GM18907 (cell line): ENCODE measurements at regions not wholly inside any gene's neighbourhood (a gene's known extent, or its start where the extent isn't known, plus 50 kb on each side); places are given as distances from the start of the nearest gene placed in this dataset.
"Not testable (repeated sequence)": the region's sequence is repeated elsewhere in the genome, so short reads cannot be mapped to it uniquely, and the experiment has no call there.

Experiments
- ATAC-seq: cut with Tn5 transposase; IDR thresholded peaks from one replicate; pipeline ENCODE4 v1.9.1; 2021; ENCODE audit warnings: mild to moderate bottlenecking, moderate library complexity; ENCODE audit not compliant: unreplicated experiment

GRCh38 chr2:15681089-15681885 lies 89.6 kb downstream of the DDX1 start:
- no peak for ATAC-seq

GRCh38 chr2:15682354-15682753 lies 90.7 kb downstream of the DDX1 start:
- ATAC-seq: no peak

GRCh38 chr2:15684161-15685039 lies 92.7 kb downstream of the DDX1 start:
- ATAC-seq: no peak

GRCh38 chr2:15685143-15685542 lies 93.5 kb downstream of the DDX1 start:
- no peak for ATAC-seq

GRCh38 chr2:15686643-15687042 lies 95.0 kb downstream of the DDX1 start:
- ATAC-seq: no peak

GRCh38 chr2:15687243-15687642 lies 95.6 kb downstream of the DDX1 start:
- no peak for ATAC-seq

- no peak for ATAC-seq
These were observed 96.1 kb downstream of the DDX1 start for GRCh38 chr2:15687720-15688119.

GRCh38 chr2:15688924-15689568 lies 97.4 kb downstream of the DDX1 start:
- ATAC-seq: no peak

GRCh38 chr2:15689654-15690053 lies 98.0 kb downstream of the DDX1 start:
- no peak for ATAC-seq

GRCh38 chr2:15691586-15692310 lies 100.1 kb downstream of the DDX1 start:
- no peak for ATAC-seq

- ATAC-seq: no peak
These were observed 101.1 kb downstream of the DDX1 start for GRCh38 chr2:15692551-15693377.

- no peak for ATAC-seq
These were observed 101.7 kb downstream of the DDX1 start for GRCh38 chr2:15693382-15693781.

GRCh38 chr2:15693926-15694588 lies 102.4 kb downstream of the DDX1 start:
- ATAC-seq: no peak

GRCh38 chr2:15694589-15694986 lies 102.9 kb downstream of the DDX1 start:
- no peak for ATAC-seq

- no peak for ATAC-seq
These were observed 104.1 kb downstream of the DDX1 start for GRCh38 chr2:15695582-15696330.

- ATAC-seq: not testable (repeated sequence)
These were observed 105.0 kb downstream of the DDX1 start for GRCh38 chr2:15696606-15697170.

- ATAC-seq: no peak
These were observed 108.5 kb downstream of the DDX1 start for GRCh38 chr2:15700131-15700530.

- ATAC-seq: no peak
These were observed 109.1 kb downstream of the DDX1 start for GRCh38 chr2:15700599-15701340.
